Prostate gland (tissue), 2 donors: ENCODE measurements at regions not wholly inside any gene's neighbourhood (a gene's known extent, or its start where the extent isn't known, plus 50 kb on each side); places are given as distances from the start of the nearest gene placed in this dataset.
"Not testable (repeated sequence)": the region's sequence is repeated elsewhere in the genome, so short reads cannot be mapped to it uniquely, and the experiment has no call there.

ENCODE experiments used
- DNase-seq: peaks from one replicate; pipeline ENCODE4 v3.0.0-alpha.2; 2019; ENCODE audit warnings: low spot score
- H3K27ac ChIP-seq, 2 donors: fragments of 200-600 bp; sonication (generic); 2 replicates each; pipeline ENCODE4 v1.5.1; 2017 to 2019
- H3K27me3 ChIP-seq: fragments of 200-600 bp; sonication (generic); replicated peaks from 2 replicates; pipeline ENCODE4 v1.5.1; 2019; ENCODE audit not compliant: insufficient read depth
- H3K36me3 ChIP-seq, 2 donors: fragments of 200-600 bp; sonication (generic); 1 replicate in 1 of 2; 2 replicates in 1 of 2; pipeline versions ENCODE4 v1.5.1 to v1.8.1; 2017 to 2019
- H3K4me1 ChIP-seq: fragments of 200-600 bp; sonication (generic); replicated peaks from 2 replicates; pipeline ENCODE4 v1.5.1; 2019
- H3K4me3 ChIP-seq, 2 donors: fragments of 200-600 bp; sonication (generic); 2 replicates each; pipeline ENCODE4 v1.5.1; 2017 to 2019
- H3K9me3 ChIP-seq: fragments of 200-600 bp; sonication (generic); 2 replicates; pipeline ENCODE4 v1.5.1; 2017
- POLR2A ChIP-seq: fragments of 450-650 bp; IDR thresholded peaks from one replicate; pipeline ENCODE4 v1.6.1; 2016; ENCODE audit warnings: antibody characterized with exemption, mild to moderate bottlenecking
- POLR2AphosphoS5 ChIP-seq: sonication (generic); formaldehyde crosslinking; IDR thresholded peaks from one replicate; pipeline ENCODE4 v1.6.1; 2017; ENCODE audit warnings: antibody characterized with exemption
- WGBS: methylation state at CpG from one replicate; pipeline ENCODE4 v1.1.5; 2018; 5-methylcytosine and 5-hydroxymethylcytosine counted together
- intact Hi-C: fragments of 100-400 bp; cut with DNase I; formaldehyde crosslinking; loops from one replicate; pipeline ENCODE4 v1.14.2; 2022
- TF ChIP-seq, protein P1 (sequence below), 4 experiments: fragments of 200-600 bp in 2 of 4; fragments of 450-650 bp in 2 of 4; sonication (generic) in 2 of 4; IDR thresholded peaks; 1 replicate in 3 of 4; 2 replicates in 1 of 4; pipeline ENCODE4 v1.5.1; 2016 to 2019; ENCODE audit warnings: antibody characterized with exemption in 4 of 4, mild to moderate bottlenecking in 2 of 4, moderate library complexity in 2 of 4

DNA sequence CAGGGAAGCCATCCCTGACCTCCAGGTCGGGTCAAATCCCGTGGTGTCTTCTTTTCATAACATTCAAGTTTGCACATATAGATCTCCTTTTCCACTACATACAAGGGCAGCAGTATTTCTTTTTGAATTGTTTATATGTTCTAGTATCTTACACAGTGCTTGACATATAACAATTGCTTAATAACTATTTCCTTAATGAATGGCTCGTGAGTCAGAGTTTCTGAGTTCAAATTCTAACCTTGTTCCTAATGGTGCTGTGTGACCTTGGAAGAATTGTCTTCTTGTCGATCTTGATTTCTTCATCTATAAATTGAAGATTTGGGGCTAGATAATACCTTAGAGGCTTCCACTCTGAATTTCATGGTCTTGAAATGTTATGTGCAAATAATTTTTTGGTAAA, 57.2 kb upstream of the PELI2 start:
- Histone ChIP-seq H3K36me3 (no peaks in the 10 kb centered on the region), H3K9me3 (no peaks in the 10 kb centered on the region), H3K27me3 (no peaks in the 10 kb centered on the region), H3K4me3 (no peak overlapping the region), H3K4me1 (no peaks in the 10 kb centered on the region), H3K27ac (no peak overlapping the region)
- DNase-seq = no peak
- intact Hi-C loops = no loop called here
- WGBS = 79% methylated on average over 4 of the region's 4 CpGs
- TF ChIP-seq, protein P1, sequence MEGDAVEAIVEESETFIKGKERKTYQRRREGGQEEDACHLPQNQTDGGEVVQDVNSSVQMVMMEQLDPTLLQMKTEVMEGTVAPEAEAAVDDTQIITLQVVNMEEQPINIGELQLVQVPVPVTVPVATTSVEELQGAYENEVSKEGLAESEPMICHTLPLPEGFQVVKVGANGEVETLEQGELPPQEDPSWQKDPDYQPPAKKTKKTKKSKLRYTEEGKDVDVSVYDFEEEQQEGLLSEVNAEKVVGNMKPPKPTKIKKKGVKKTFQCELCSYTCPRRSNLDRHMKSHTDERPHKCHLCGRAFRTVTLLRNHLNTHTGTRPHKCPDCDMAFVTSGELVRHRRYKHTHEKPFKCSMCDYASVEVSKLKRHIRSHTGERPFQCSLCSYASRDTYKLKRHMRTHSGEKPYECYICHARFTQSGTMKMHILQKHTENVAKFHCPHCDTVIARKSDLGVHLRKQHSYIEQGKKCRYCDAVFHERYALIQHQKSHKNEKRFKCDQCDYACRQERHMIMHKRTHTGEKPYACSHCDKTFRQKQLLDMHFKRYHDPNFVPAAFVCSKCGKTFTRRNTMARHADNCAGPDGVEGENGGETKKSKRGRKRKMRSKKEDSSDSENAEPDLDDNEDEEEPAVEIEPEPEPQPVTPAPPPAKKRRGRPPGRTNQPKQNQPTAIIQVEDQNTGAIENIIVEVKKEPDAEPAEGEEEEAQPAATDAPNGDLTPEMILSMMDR (IDR thresholded peaks at IDR 0.05) = no peak
- TF ChIP-seq POLR2A (no peak), POLR2AphosphoS5 (no peak)

DNA sequence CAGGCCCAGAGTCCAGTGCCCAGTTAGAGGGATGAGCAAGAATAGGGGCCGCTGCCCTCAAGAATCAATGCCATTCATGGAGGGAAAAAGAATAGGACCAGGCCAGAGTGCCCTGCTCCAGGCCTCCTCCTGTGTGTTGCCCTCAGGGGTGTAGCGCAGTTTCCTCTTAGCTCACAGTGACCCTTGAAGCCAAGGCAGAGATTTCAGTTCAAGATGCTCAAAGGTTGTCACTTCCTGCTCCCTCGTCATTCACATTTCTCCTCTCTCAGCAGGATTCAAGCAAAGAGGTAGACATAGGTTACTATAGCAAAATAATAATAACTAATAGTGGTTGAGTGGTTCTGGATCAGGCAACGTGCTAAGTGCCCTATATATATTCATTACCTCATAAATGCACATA, 55.1 kb upstream of the PELI2 start:
- Histone ChIP-seq H3K9me3 (no peaks in the 10 kb centered on the region), H3K4me1 (no peaks in the 10 kb centered on the region), H3K27me3 (no peaks in the 10 kb centered on the region), H3K4me3 (no peak overlapping the region), H3K36me3 (no peaks in the 10 kb centered on the region), H3K27ac (no peak overlapping the region)
- TF ChIP-seq POLR2AphosphoS5 (no peak), POLR2A (no peak)
- TF ChIP-seq, protein P1 (IDR thresholded peaks at IDR 0.05) = no peak
- WGBS = 75% methylated on average over 4 of the region's 4 CpGs
- no peak for DNase-seq
- intact Hi-C loops = no loop called here

DNA sequence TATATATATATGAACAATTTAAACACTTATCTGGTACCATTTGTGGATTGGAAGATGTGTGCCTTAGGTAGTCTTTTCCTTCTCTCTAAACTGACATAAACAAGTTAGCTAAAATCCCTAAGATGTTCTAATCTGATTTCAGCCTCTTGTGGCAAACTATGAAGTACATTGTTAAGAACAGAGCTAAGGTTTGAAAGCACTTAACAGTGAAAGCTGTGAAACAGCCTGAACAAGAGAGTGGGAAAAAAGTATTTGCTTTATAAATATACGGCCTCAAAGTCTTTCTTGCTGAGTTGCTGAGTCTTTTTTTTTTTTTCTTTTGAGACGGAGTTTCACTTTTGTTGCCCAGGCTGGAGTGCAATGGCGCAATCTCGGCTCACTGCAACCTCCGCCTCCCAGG, 53.7 kb upstream of the PELI2 start:
- intact Hi-C loops = no loop called here
- no peaks in the 10 kb centered on the region for H3K9me3 ChIP-seq
- H3K4me3 ChIP-seq = no peak overlapping the region
- DNase-seq = no peak
- H3K27me3 ChIP-seq = no peaks in the 10 kb centered on the region
- no peak overlapping the region for H3K27ac ChIP-seq
- H3K4me1 ChIP-seq = no peaks in the 10 kb centered on the region
- WGBS = 86% methylated on average over 5 of the region's 5 CpGs
- TF ChIP-seq, protein P1 (IDR thresholded peaks at IDR 0.05) = no peak
- TF ChIP-seq POLR2A = no peak
- no peak for TF ChIP-seq POLR2AphosphoS5
- H3K36me3 ChIP-seq = no peaks in the 10 kb centered on the region

DNA sequence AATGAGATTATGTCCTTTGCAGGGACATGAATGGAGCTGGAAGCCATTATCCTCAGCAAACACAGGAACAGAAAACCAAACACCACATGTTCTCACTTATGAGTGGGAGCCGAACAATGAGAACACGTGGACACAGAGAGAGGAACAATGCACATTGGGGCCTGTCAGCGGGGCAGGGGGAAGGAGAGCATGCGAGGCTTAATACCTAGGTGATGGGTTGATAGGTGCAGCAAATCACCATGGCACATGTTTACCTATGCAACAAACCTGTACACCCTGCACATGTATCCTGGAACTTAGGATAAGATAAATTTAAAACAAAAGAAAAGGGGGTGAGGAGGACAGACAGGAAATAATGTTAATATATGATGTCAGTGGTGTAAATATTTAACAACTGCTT, 53.0 kb upstream of the PELI2 start:
- H3K27ac ChIP-seq, H3K4me3 ChIP-seq, H3K27me3 ChIP-seq, intact Hi-C loops, H3K36me3 ChIP-seq, DNase-seq, H3K9me3 ChIP-seq, H3K4me1 ChIP-seq: not testable (repeated sequence)
- 81% methylated on average over 4 of the region's 4 CpGs for WGBS

DNA sequence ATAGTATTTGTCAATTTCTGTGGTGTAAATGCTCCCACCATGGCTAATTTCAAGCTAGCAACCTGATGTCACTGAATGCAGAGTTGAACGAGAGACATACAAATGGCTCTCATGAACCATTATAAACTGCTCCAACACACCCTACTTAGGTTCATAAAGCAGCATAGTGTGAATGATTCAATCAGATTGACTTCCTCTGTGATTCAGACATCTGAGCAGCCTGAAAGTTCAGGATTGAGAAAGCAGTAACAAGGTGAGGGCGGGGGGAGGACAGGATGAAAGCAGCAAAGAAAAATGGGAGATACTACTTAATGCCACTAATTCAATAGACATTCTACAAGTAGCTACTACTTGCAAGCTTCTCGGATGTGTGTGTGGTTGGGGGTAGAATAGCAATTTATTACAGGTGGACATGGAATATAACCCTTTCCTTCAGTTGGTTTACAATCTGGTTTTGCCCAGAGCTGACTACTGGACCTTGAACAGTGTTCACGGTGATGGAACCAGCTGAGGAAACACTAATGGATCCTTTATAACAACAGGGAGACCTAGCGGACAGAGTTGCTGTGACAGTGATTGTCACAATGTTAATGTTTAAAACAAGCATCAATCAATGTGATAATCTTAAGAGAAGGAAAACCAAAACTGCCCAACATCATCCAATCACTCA, 52.5 kb upstream of the PELI2 start:
- H3K27me3 ChIP-seq = no peaks in the 10 kb centered on the region
- TF ChIP-seq, protein P1 (IDR thresholded peaks at IDR 0.05) = no peak
- TF ChIP-seq POLR2AphosphoS5 (no peak), POLR2A (no peak)
- H3K27ac ChIP-seq = no peak overlapping the region
- no peak overlapping the region for H3K4me3 ChIP-seq
- no peak for DNase-seq
- H3K36me3 ChIP-seq = no peaks in the 10 kb centered on the region
- no peaks in the 10 kb centered on the region for H3K4me1 ChIP-seq
- no peaks in the 10 kb centered on the region for H3K9me3 ChIP-seq
- whole genome bisulfite sequencing = 88% methylated on average over 5 of the region's 5 CpGs
- intact Hi-C loops = no loop called here
